Upper lobe of left lung (tissue), 6 donors: ENCODE measurements at regions not wholly inside any gene's neighbourhood (a gene's known extent, or its start where the extent isn't known, plus 50 kb on each side); places are given as distances from the start of the nearest gene placed in this dataset.
A peak's percentile ranks its signal among the peaks of the same experiment; 100 is the strongest.

ENCODE experiments used
- ATAC-seq, 2 donors: fragments of 200-7000 bp; cut with Tn5 transposase; one replicate each; pipeline ENCODE4 v1.9.1; 2022; ENCODE audit warnings: mild to moderate bottlenecking in 2 of 2, moderate library complexity in 2 of 2; ENCODE audit not compliant: low FRiP score in 2 of 2
- DNase-seq, 2 donors: peaks; one replicate each; pipeline ENCODE4 v3.0.0-alpha.2; 2019 to 2020
- H3K27ac ChIP-seq, 4 donors: fragments of 200-600 bp; sonication (generic); one replicate each; pipeline ENCODE4 v1.5.1; 2016 to 2019
- H3K27me3 ChIP-seq, 4 donors: fragments of 200-600 bp; sonication (generic); one replicate each; pipeline ENCODE4 v1.5.1; 2017 to 2019
- H3K36me3 ChIP-seq, 4 donors: fragments of 200-600 bp; sonication (generic); one replicate each; pipeline ENCODE4 v1.5.1; 2016 to 2019
- H3K4me1 ChIP-seq, 4 donors: fragments of 200-600 bp; sonication (generic); one replicate each; pipeline ENCODE4 v1.5.1; 2018 to 2019
- H3K4me3 ChIP-seq, 4 donors: fragments of 200-600 bp; sonication (generic); one replicate each; pipeline ENCODE4 v1.5.1; 2017 to 2019; ENCODE audit warnings: mild to moderate bottlenecking in 2 of 4, moderate library complexity in 1 of 4
- H3K9me3 ChIP-seq, 4 donors: fragments of 200-600 bp; sonication (generic); one replicate each; pipeline ENCODE4 v1.5.1; 2018 to 2019
- CTCF ChIP-seq, 6 experiments: fragments of 450-650 bp in 4 of 6; fragments of 200-600 bp in 2 of 6; sonication (generic) in 2 of 6; IDR thresholded peaks; one replicate each; pipeline ENCODE4 v1.5.1; 2016 to 2019; ENCODE audit warnings: antibody characterized with exemption in 6 of 6
- EP300 ChIP-seq, 4 donors: sonication (generic); formaldehyde crosslinking; IDR thresholded peaks; one replicate each; pipeline ENCODE4 v1.5.1; 2017; ENCODE audit warnings: antibody characterized with exemption in 4 of 4, control low read depth in 2 of 4
- POLR2A ChIP-seq, 4 donors: fragments of 450-650 bp; IDR thresholded peaks; one replicate each; pipeline ENCODE4 v1.5.1; 2016 to 2017; ENCODE audit warnings: antibody characterized with exemption in 4 of 4, mild to moderate bottlenecking in 2 of 4
- POLR2AphosphoS5 ChIP-seq, 2 donors: sonication (generic); formaldehyde crosslinking; IDR thresholded peaks; one replicate each; pipeline ENCODE4 v1.5.1; 2017; ENCODE audit warnings: antibody characterized with exemption in 2 of 2
- WGBS, 2 donors: methylation state at CpG; one replicate each; pipeline ENCODE4 v1.1.5; 2017 to 2018; 5-methylcytosine and 5-hydroxymethylcytosine counted together
- donor health status: DM: no; HTN: no; CAD: no; lungs with moderate emphysema.
- donor health status: DM: no; HTN: yes; CAD: no; lungs with severe emphysema.

GRCh38 chr15:25240461-25241021 is 198.3 kb downstream of the UBE3A start:
- WGBS, 2 donors: 84% methylated on average over 13 of the region's 13 CpGs; no CpG with 5 or more reads in 1 of the 2 donors
- no peak for ATAC-seq
- no peaks in the 10 kb centered on the region for H3K4me1 ChIP-seq
- DNase-seq: peak in 1 of 2 donors; percentile 16
- H3K9me3 ChIP-seq: peaks cover 0 to 51% (median 3%) of the 10 kb centered on the region in 4 donors
- H3K27me3 ChIP-seq: no peaks in the 10 kb centered on the region
- no peak overlapping the region for H3K27ac ChIP-seq
- no peaks in the 10 kb centered on the region for H3K36me3 ChIP-seq
- TF ChIP-seq POLR2AphosphoS5 (IDR thresholded peaks at IDR 0.05) (no peak), CTCF (IDR thresholded peaks at IDR 0.05) (no peak), EP300 (IDR thresholded peaks at IDR 0.05) (no peak), POLR2A (IDR thresholded peaks at IDR 0.05) (no peak)
- H3K4me3 ChIP-seq: no peak overlapping the region

GRCh38 chr15:25241241-25241801 is 197.5 kb downstream of the UBE3A start:
- DNase-seq (peak in 1 of 2 donors; percentile 15), ATAC-seq (no peak)
- Histone ChIP-seq H3K4me3 (no peak overlapping the region), H3K36me3 (no peaks in the 10 kb centered on the region), H3K27ac (no peak overlapping the region), H3K4me1 (no peaks in the 10 kb centered on the region), H3K27me3 (no peaks in the 10 kb centered on the region), H3K9me3 (peaks cover 0 to 56% (median 7%) of the 10 kb centered on the region in 4 donors)
- no peak for TF ChIP-seq POLR2AphosphoS5 (IDR thresholded peaks at IDR 0.05)
- no peak for TF ChIP-seq CTCF (IDR thresholded peaks at IDR 0.05)
- no peak for TF ChIP-seq EP300 (IDR thresholded peaks at IDR 0.05)
- TF ChIP-seq POLR2A (IDR thresholded peaks at IDR 0.05): no peak
- WGBS, 2 donors: 78 to 81% methylated on average over 10 to 12 of the region's 12 CpGs

- ATAC-seq (no peak), DNase-seq (peak in 1 of 2 donors; percentile 10)
- Histone ChIP-seq H3K36me3 (no peaks in the 10 kb centered on the region), H3K27me3 (no peaks in the 10 kb centered on the region), H3K4me1 (no peaks in the 10 kb centered on the region), H3K4me3 (no peak overlapping the region), H3K9me3 (peaks cover 0 to 63% (median 7%) of the 10 kb centered on the region in 4 donors), H3K27ac (no peak overlapping the region)
- no peak for TF ChIP-seq EP300 (IDR thresholded peaks at IDR 0.05)
- TF ChIP-seq POLR2AphosphoS5 (IDR thresholded peaks at IDR 0.05): no peak
- TF ChIP-seq POLR2A (IDR thresholded peaks at IDR 0.05): no peak
- no peak for TF ChIP-seq CTCF (IDR thresholded peaks at IDR 0.05)
- 66 to 82% methylated on average over 6 to 10 of the region's 10 CpGs for WGBS, 2 donors
Measured at GRCh38 chr15:25242166-25242879, 196.5 kb downstream of the UBE3A start.

GRCh38 chr15:25242957-25243799 is 195.6 kb downstream of the UBE3A start:
- no peak overlapping the region for H3K4me3 ChIP-seq
- H3K27ac ChIP-seq: no peak overlapping the region
- WGBS, 2 donors: 85 to 88% methylated on average over 11 to 15 of the region's 15 CpGs
- TF ChIP-seq POLR2A (IDR thresholded peaks at IDR 0.05) (no peak), CTCF (IDR thresholded peaks at IDR 0.05) (no peak), POLR2AphosphoS5 (IDR thresholded peaks at IDR 0.05) (no peak), EP300 (IDR thresholded peaks at IDR 0.05) (no peak)
- no peaks in the 10 kb centered on the region for H3K36me3 ChIP-seq
- H3K9me3 ChIP-seq: peaks cover 0 to 62% (median 7%) of the 10 kb centered on the region in 4 donors
- no peaks in the 10 kb centered on the region for H3K27me3 ChIP-seq
- no peaks in the 10 kb centered on the region for H3K4me1 ChIP-seq
- peak in 1 of 2 donors; percentile 18 for DNase-seq
- no peak for ATAC-seq
